ENCODE measurements at regions not wholly inside any gene's neighbourhood (a gene's known extent, or its start where the extent isn't known, plus 50 kb on each side); places are given as distances from the start of the nearest gene placed in this dataset.

- Histone ChIP-seq H3K9me3 (ENCODE audit: control insufficient read depth in 2 of 2, insufficient read depth in 1 of 2, low read length in 1 of 2) (peaks cover 0 to 4% of the 10 kb centered on the region in 2 donors), H3K4me1 (ENCODE audit: control insufficient read depth in 2 of 2, insufficient read depth in 2 of 2, low read length in 2 of 2) (no peaks in the 10 kb centered on the region), H3K4me3 (ENCODE audit: low read length in 2 of 2) (no peak overlapping the region), H3K27ac (ENCODE audit: low read depth in 1 of 2, low read length in 1 of 2) (no peak overlapping the region), H3K27me3 (ENCODE audit: control insufficient read depth in 2 of 2, insufficient read depth in 1 of 2, low read length in 1 of 2) (no peaks in the 10 kb centered on the region), H3K36me3 (ENCODE audit: control insufficient read depth in 2 of 2, insufficient read depth in 2 of 2, low read length in 1 of 2) (no peaks in the 10 kb centered on the region)
- DNase-seq (ENCODE audit: low read depth in 6 of 9, low spot score in 9 of 9) = no peak
- WGBS = 96% methylated on average over 8 of the region's 8 CpGs
Observed at GRCh38 chr2:60296219-60296955, 257.1 kb downstream of the BCL11A start.

GRCh38 chr2:60295636-60295962, 257.9 kb downstream of the BCL11A start:
- H3K27ac ChIP-seq (ENCODE audit: low read depth in 1 of 2, low read length in 1 of 2) = no peak overlapping the region
- no peaks in the 10 kb centered on the region for H3K36me3 ChIP-seq (ENCODE audit: control insufficient read depth in 2 of 2, insufficient read depth in 2 of 2, low read length in 1 of 2)
- no peaks in the 10 kb centered on the region for H3K4me1 ChIP-seq (ENCODE audit: control insufficient read depth in 2 of 2, insufficient read depth in 2 of 2, low read length in 2 of 2)
- no peaks in the 10 kb centered on the region for H3K27me3 ChIP-seq (ENCODE audit: control insufficient read depth in 2 of 2, insufficient read depth in 1 of 2, low read length in 1 of 2)
- 97% methylated on average over 9 of the region's 9 CpGs for WGBS
- H3K4me3 ChIP-seq (ENCODE audit: low read length in 2 of 2) = no peak overlapping the region
- no peak for DNase-seq (ENCODE audit: low read depth in 6 of 9, low spot score in 9 of 9)
- H3K9me3 ChIP-seq (ENCODE audit: control insufficient read depth in 2 of 2, insufficient read depth in 1 of 2, low read length in 1 of 2) = peaks cover 0 to 4% of the 10 kb centered on the region in 2 donors

- Histone ChIP-seq H3K4me1 (ENCODE audit: control insufficient read depth in 2 of 2, insufficient read depth in 2 of 2, low read length in 2 of 2) (no peaks in the 10 kb centered on the region), H3K27ac (ENCODE audit: low read depth in 1 of 2, low read length in 1 of 2) (no peak overlapping the region), H3K27me3 (ENCODE audit: control insufficient read depth in 2 of 2, insufficient read depth in 1 of 2, low read length in 1 of 2) (no peaks in the 10 kb centered on the region), H3K36me3 (ENCODE audit: control insufficient read depth in 2 of 2, insufficient read depth in 2 of 2, low read length in 1 of 2) (no peaks in the 10 kb centered on the region), H3K9me3 (ENCODE audit: control insufficient read depth in 2 of 2, insufficient read depth in 1 of 2, low read length in 1 of 2) (peaks cover 0 to 4% of the 10 kb centered on the region in 2 donors), H3K4me3 (ENCODE audit: low read length in 2 of 2) (no peak overlapping the region)
- DNase-seq (ENCODE audit: low read depth in 6 of 9, low spot score in 9 of 9) = no peak
- 96% methylated on average over 20 of the region's 20 CpGs for WGBS
Observed at GRCh38 chr2:60294901-60295635, 258.4 kb downstream of the BCL11A start.

GRCh38 chr2:60292242-60292641, 261.2 kb downstream of the BCL11A start:
- H3K4me1 ChIP-seq (ENCODE audit: control insufficient read depth in 2 of 2, insufficient read depth in 2 of 2, low read length in 2 of 2) = no peaks in the 10 kb centered on the region
- 95% methylated on average over 3 of the region's 3 CpGs for WGBS

GRCh38 chr2:60290509-60290908, 262.9 kb downstream of the BCL11A start:
- WGBS = 96% methylated on average over 2 of the region's 2 CpGs
- Histone ChIP-seq H3K4me1 (ENCODE audit: control insufficient read depth in 2 of 2, insufficient read depth in 2 of 2, low read length in 2 of 2) (peaks cover 0 to under 1% of the 10 kb centered on the region in 2 donors), H3K27ac (ENCODE audit: low read depth in 1 of 2, low read length in 1 of 2) (no peak overlapping the region)

More at GRCh38 chr2:60292242-60292641, 261.2 kb downstream of the BCL11A start:
- H3K27ac ChIP-seq (ENCODE audit: low read depth in 1 of 2, low read length in 1 of 2) = no peak overlapping the region
- no peak for DNase-seq (ENCODE audit: low read depth in 6 of 9, low spot score in 9 of 9)
- H3K27me3 ChIP-seq (ENCODE audit: control insufficient read depth in 2 of 2, insufficient read depth in 1 of 2, low read length in 1 of 2) = no peaks in the 10 kb centered on the region
- peaks cover 0 to 5% of the 10 kb centered on the region in 2 donors for H3K9me3 ChIP-seq (ENCODE audit: control insufficient read depth in 2 of 2, insufficient read depth in 1 of 2, low read length in 1 of 2)
- H3K36me3 ChIP-seq (ENCODE audit: control insufficient read depth in 2 of 2, insufficient read depth in 2 of 2, low read length in 1 of 2) = no peaks in the 10 kb centered on the region
- no peak overlapping the region for H3K4me3 ChIP-seq (ENCODE audit: low read length in 2 of 2)

GRCh38 chr2:60285626-60286316, 267.7 kb downstream of the BCL11A start:
- H3K36me3 ChIP-seq (ENCODE audit: control insufficient read depth in 2 of 2, insufficient read depth in 2 of 2, low read length in 1 of 2) = no peaks in the 10 kb centered on the region
- peaks cover 0 to 3% of the 10 kb centered on the region in 2 donors for H3K9me3 ChIP-seq (ENCODE audit: control insufficient read depth in 2 of 2, insufficient read depth in 1 of 2, low read length in 1 of 2)
- no peak for DNase-seq (ENCODE audit: low read depth in 6 of 9, low spot score in 9 of 9)
- 96% methylated on average over 5 of the region's 5 CpGs for WGBS
- no peaks in the 10 kb centered on the region for H3K27me3 ChIP-seq (ENCODE audit: control insufficient read depth in 2 of 2, insufficient read depth in 1 of 2, low read length in 1 of 2)
- no peak overlapping the region for H3K4me3 ChIP-seq (ENCODE audit: low read length in 2 of 2)
- peaks cover 0 to 15% of the 10 kb centered on the region in 2 donors for H3K4me1 ChIP-seq (ENCODE audit: control insufficient read depth in 2 of 2, insufficient read depth in 2 of 2, low read length in 2 of 2)
- H3K27ac ChIP-seq (ENCODE audit: low read depth in 1 of 2, low read length in 1 of 2) = no peak overlapping the region

More at GRCh38 chr2:60290509-60290908, 262.9 kb downstream of the BCL11A start:
- Histone ChIP-seq H3K36me3 (ENCODE audit: control insufficient read depth in 2 of 2, insufficient read depth in 2 of 2, low read length in 1 of 2) (no peaks in the 10 kb centered on the region), H3K4me3 (ENCODE audit: low read length in 2 of 2) (no peak overlapping the region), H3K9me3 (ENCODE audit: control insufficient read depth in 2 of 2, insufficient read depth in 1 of 2, low read length in 1 of 2) (peaks cover 0 to 5% of the 10 kb centered on the region in 2 donors), H3K27me3 (ENCODE audit: control insufficient read depth in 2 of 2, insufficient read depth in 1 of 2, low read length in 1 of 2) (no peaks in the 10 kb centered on the region)
- no peak for DNase-seq (ENCODE audit: low read depth in 6 of 9, low spot score in 9 of 9)

- DNase-seq (ENCODE audit: low read depth in 6 of 9, low spot score in 9 of 9) = no peak
Observed at GRCh38 chr2:60283626-60284025, 269.8 kb downstream of the BCL11A start.

GRCh38 chr2:60282886-60283285, 270.6 kb downstream of the BCL11A start:
- DNase-seq (ENCODE audit: low read depth in 6 of 9, low spot score in 9 of 9) = no peak
- no peak overlapping the region for H3K4me3 ChIP-seq (ENCODE audit: low read length in 2 of 2)
- H3K27me3 ChIP-seq (ENCODE audit: control insufficient read depth in 2 of 2, insufficient read depth in 1 of 2, low read length in 1 of 2) = no peaks in the 10 kb centered on the region
- H3K4me1 ChIP-seq (ENCODE audit: control insufficient read depth in 2 of 2, insufficient read depth in 2 of 2, low read length in 2 of 2) = peaks cover 0 to 15% of the 10 kb centered on the region in 2 donors
- no peaks in the 10 kb centered on the region for H3K9me3 ChIP-seq (ENCODE audit: control insufficient read depth in 2 of 2, insufficient read depth in 1 of 2, low read length in 1 of 2)
- no peaks in the 10 kb centered on the region for H3K36me3 ChIP-seq (ENCODE audit: control insufficient read depth in 2 of 2, insufficient read depth in 2 of 2, low read length in 1 of 2)
- H3K27ac ChIP-seq (ENCODE audit: low read depth in 1 of 2, low read length in 1 of 2) = no peak overlapping the region

More at GRCh38 chr2:60283626-60284025, 269.8 kb downstream of the BCL11A start:
- H3K27ac ChIP-seq (ENCODE audit: low read depth in 1 of 2, low read length in 1 of 2) = no peak overlapping the region
- 95% methylated on average over 4 of the region's 4 CpGs for WGBS
- H3K27me3 ChIP-seq (ENCODE audit: control insufficient read depth in 2 of 2, insufficient read depth in 1 of 2, low read length in 1 of 2) = no peaks in the 10 kb centered on the region
- peaks cover 0 to 3% of the 10 kb centered on the region in 2 donors for H3K9me3 ChIP-seq (ENCODE audit: control insufficient read depth in 2 of 2, insufficient read depth in 1 of 2, low read length in 1 of 2)
- peaks cover 0 to 15% of the 10 kb centered on the region in 2 donors for H3K4me1 ChIP-seq (ENCODE audit: control insufficient read depth in 2 of 2, insufficient read depth in 2 of 2, low read length in 2 of 2)
- H3K36me3 ChIP-seq (ENCODE audit: control insufficient read depth in 2 of 2, insufficient read depth in 2 of 2, low read length in 1 of 2) = no peaks in the 10 kb centered on the region
- H3K4me3 ChIP-seq (ENCODE audit: low read length in 2 of 2) = no peak overlapping the region

GRCh38 chr2:60281730-60282129, 271.7 kb downstream of the BCL11A start:
- Histone ChIP-seq H3K4me1 (ENCODE audit: control insufficient read depth in 2 of 2, insufficient read depth in 2 of 2, low read length in 2 of 2) (peaks cover 0 to 15% of the 10 kb centered on the region in 2 donors), H3K27me3 (ENCODE audit: control insufficient read depth in 2 of 2, insufficient read depth in 1 of 2, low read length in 1 of 2) (no peaks in the 10 kb centered on the region), H3K4me3 (ENCODE audit: low read length in 2 of 2) (no peak overlapping the region), H3K27ac (ENCODE audit: low read depth in 1 of 2, low read length in 1 of 2) (no peak overlapping the region), H3K36me3 (ENCODE audit: control insufficient read depth in 2 of 2, insufficient read depth in 2 of 2, low read length in 1 of 2) (no peaks in the 10 kb centered on the region), H3K9me3 (ENCODE audit: control insufficient read depth in 2 of 2, insufficient read depth in 1 of 2, low read length in 1 of 2) (no peaks in the 10 kb centered on the region)
- 84% methylated on average over 5 of the region's 5 CpGs for WGBS
- no peak for DNase-seq (ENCODE audit: low read depth in 6 of 9, low spot score in 9 of 9)
